ENCODE measurements at regions not wholly inside any gene's neighbourhood (a gene's known extent, or its start where the extent isn't known, plus 50 kb on each side); places are given as distances from the start of the nearest gene placed in this dataset.
"Not testable (repeated sequence)": the region's sequence is repeated elsewhere in the genome, so short reads cannot be mapped to it uniquely, and the experiment has no call there.

GRCh38 chr3:105979961-105980360 is 111.1 kb upstream of the CBLB start:
- 67% methylated on average over 3 of the region's 3 CpGs for WGBS

GRCh38 chr3:105982207-105982606 is 113.4 kb upstream of the CBLB start:
- DNase-seq (no peak), ATAC-seq (no peak)
- H3K4me1 ChIP-seq (ENCODE audit: control insufficient read depth, insufficient read depth, low read length): no peaks in the 10 kb centered on the region
- intact Hi-C loops (cut with DNase I): no loop called here
- WGBS: 98% methylated on average over 1 of the region's 1 CpG
- H3K27ac ChIP-seq (ENCODE audit: low read length): no peak overlapping the region
- no peaks in the 10 kb centered on the region for H3K9me3 ChIP-seq (ENCODE audit: control insufficient read depth, low read length)
- no peaks in the 10 kb centered on the region for H3K27me3 ChIP-seq (ENCODE audit: control insufficient read depth, insufficient read depth)
- H3K4me3 ChIP-seq (ENCODE audit: low read length): no peak overlapping the region

More at GRCh38 chr3:105979961-105980360, 111.1 kb upstream of the CBLB start:
- Histone ChIP-seq H3K4me1 (ENCODE audit: control insufficient read depth, insufficient read depth, low read length) (no peaks in the 10 kb centered on the region), H3K4me3 (ENCODE audit: low read length) (no peak overlapping the region), H3K27ac (ENCODE audit: low read length) (no peak overlapping the region), H3K9me3 (ENCODE audit: control insufficient read depth, low read length) (no peaks in the 10 kb centered on the region), H3K27me3 (ENCODE audit: control insufficient read depth, insufficient read depth) (no peaks in the 10 kb centered on the region)
- intact Hi-C loops (cut with DNase I): no loop called here
- no peak for DNase-seq
- no peak for ATAC-seq

- Histone ChIP-seq H3K4me3 (ENCODE audit: low read length) (no peak overlapping the region), H3K9me3 (ENCODE audit: control insufficient read depth, low read length) (no peaks in the 10 kb centered on the region), H3K27me3 (ENCODE audit: control insufficient read depth, insufficient read depth) (no peaks in the 10 kb centered on the region), H3K4me1 (ENCODE audit: control insufficient read depth, insufficient read depth, low read length) (no peaks in the 10 kb centered on the region), H3K27ac (ENCODE audit: low read length) (no peak overlapping the region)
- ATAC-seq (no peak), DNase-seq (no peak)
- 99% methylated on average over 1 of the region's 1 CpG for WGBS
- intact Hi-C loops (cut with DNase I): no loop called here
Measured at GRCh38 chr3:105984837-105985236, 116.0 kb upstream of the CBLB start.

DNA sequence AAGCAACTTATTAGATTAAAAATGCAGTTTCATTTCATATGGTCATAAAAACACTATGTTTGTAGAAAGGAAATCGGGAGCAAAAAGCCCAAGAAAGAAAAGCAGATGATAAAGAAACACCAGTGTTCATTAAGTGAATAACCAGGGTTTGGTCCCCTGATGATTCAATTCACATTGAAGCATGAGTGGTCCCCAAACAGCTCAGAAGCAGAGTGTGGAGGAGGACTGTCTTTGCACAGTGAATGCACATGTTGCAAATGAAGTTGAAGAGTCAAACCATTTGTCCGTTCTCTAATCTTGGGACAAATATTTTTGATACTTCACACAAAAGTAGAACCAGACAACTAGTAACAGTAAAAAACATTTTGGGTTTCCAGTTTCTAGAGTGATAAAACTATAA is 117.5 kb upstream of the CBLB start:
- intact Hi-C loops (cut with DNase I); H3K27me3 ChIP-seq (ENCODE audit: control insufficient read depth, insufficient read depth); ATAC-seq: not testable (repeated sequence)

DNA sequence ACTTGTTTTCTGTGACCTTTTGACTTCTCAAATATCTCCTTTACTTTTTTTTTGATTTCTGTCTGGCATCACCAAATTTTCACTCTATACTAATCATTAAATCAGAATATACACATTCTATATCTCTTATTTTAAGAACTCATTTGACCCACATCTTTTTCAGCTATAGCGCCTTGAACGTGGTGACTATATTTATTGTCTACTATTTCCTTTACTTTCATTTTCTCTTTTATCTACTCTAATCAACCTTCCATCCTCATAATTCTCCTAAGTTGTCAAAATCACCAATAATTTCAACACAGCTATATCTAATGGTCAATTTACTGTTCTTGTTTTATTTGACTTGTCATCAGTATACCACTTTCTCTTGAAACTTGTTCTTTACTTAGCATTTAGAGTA is 119.0 kb upstream of the CBLB start:
- ATAC-seq (no peak), DNase-seq (no peak)
- Histone ChIP-seq H3K27ac (ENCODE audit: low read length) (no peak overlapping the region), H3K27me3 (ENCODE audit: control insufficient read depth, insufficient read depth) (no peaks in the 10 kb centered on the region), H3K4me3 (ENCODE audit: low read length) (no peak overlapping the region), H3K4me1 (ENCODE audit: control insufficient read depth, insufficient read depth, low read length) (no peaks in the 10 kb centered on the region), H3K9me3 (ENCODE audit: control insufficient read depth, low read length) (no peaks in the 10 kb centered on the region)
- 83% methylated on average over 2 of the region's 2 CpGs for WGBS
- intact Hi-C loops (cut with DNase I): no loop called here

More for the DNA sequence above, 117.5 kb upstream of the CBLB start:
- H3K27ac ChIP-seq (ENCODE audit: low read length); H3K4me3 ChIP-seq (ENCODE audit: low read length); H3K4me1 ChIP-seq (ENCODE audit: control insufficient read depth, insufficient read depth, low read length); DNase-seq; H3K9me3 ChIP-seq (ENCODE audit: control insufficient read depth, low read length): not testable (repeated sequence)
- 81% methylated on average over 2 of the region's 2 CpGs for WGBS

GRCh38 chr3:105988540-105989212 is 119.9 kb upstream of the CBLB start:
- Histone ChIP-seq H3K4me1 (ENCODE audit: control insufficient read depth, insufficient read depth, low read length) (no peaks in the 10 kb centered on the region), H3K27ac (ENCODE audit: low read length) (no peak overlapping the region), H3K4me3 (ENCODE audit: low read length) (no peak overlapping the region), H3K9me3 (ENCODE audit: control insufficient read depth, low read length) (no peaks in the 10 kb centered on the region), H3K27me3 (ENCODE audit: control insufficient read depth, insufficient read depth) (no peaks in the 10 kb centered on the region)
- no peak for DNase-seq
- WGBS: 89% methylated on average over 3 of the region's 3 CpGs
- intact Hi-C loops (cut with DNase I): no loop called here
- no peak for ATAC-seq

GRCh38 chr3:105996781-105997180 is 128.0 kb upstream of the CBLB start:
- Histone ChIP-seq H3K4me1 (ENCODE audit: control insufficient read depth, insufficient read depth, low read length) (no peaks in the 10 kb centered on the region), H3K4me3 (ENCODE audit: low read length) (no peak overlapping the region), H3K9me3 (ENCODE audit: control insufficient read depth, low read length) (no peaks in the 10 kb centered on the region), H3K27me3 (ENCODE audit: control insufficient read depth, insufficient read depth) (no peaks in the 10 kb centered on the region), H3K27ac (ENCODE audit: low read length) (no peak overlapping the region)
- ATAC-seq (no peak), DNase-seq (no peak)
- 84% methylated on average over 4 of the region's 4 CpGs for WGBS
- intact Hi-C loops (cut with DNase I): no loop called here

DNA sequence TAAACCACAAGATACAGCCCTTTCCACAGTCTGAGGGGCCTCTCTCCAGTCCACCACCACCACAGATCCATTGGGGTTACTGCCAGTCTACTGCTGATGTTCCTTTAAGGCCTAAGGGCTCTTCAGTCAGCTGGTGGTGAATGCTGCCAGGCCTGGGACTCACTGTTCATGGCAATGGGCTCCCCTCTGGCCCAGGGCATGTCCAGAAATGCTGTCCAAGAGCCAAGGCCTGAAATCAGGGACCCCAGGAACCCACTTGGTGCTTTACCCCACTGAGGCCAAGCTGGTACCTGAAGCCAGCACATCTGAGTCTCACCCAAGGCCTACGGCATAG is 128.6 kb upstream of the CBLB start:
- peak in 2 of 3 donors; percentile 25 to 28 for DNase-seq
- Histone ChIP-seq H3K4me1 (ENCODE audit: control insufficient read depth, insufficient read depth, low read length) (no peaks in the 10 kb centered on the region), H3K27ac (ENCODE audit: low read length) (peak overlapping the region; percentile 53), H3K9me3 (ENCODE audit: control insufficient read depth, low read length) (no peaks in the 10 kb centered on the region), H3K27me3 (ENCODE audit: control insufficient read depth, insufficient read depth) (no peaks in the 10 kb centered on the region), H3K4me3 (ENCODE audit: low read length) (no peak overlapping the region)
- peak; percentile 32 to 38 for ATAC-seq
- intact Hi-C loops (cut with DNase I): no loop called here
- 84% methylated on average over 1 of the region's 1 CpG for WGBS

DNA sequence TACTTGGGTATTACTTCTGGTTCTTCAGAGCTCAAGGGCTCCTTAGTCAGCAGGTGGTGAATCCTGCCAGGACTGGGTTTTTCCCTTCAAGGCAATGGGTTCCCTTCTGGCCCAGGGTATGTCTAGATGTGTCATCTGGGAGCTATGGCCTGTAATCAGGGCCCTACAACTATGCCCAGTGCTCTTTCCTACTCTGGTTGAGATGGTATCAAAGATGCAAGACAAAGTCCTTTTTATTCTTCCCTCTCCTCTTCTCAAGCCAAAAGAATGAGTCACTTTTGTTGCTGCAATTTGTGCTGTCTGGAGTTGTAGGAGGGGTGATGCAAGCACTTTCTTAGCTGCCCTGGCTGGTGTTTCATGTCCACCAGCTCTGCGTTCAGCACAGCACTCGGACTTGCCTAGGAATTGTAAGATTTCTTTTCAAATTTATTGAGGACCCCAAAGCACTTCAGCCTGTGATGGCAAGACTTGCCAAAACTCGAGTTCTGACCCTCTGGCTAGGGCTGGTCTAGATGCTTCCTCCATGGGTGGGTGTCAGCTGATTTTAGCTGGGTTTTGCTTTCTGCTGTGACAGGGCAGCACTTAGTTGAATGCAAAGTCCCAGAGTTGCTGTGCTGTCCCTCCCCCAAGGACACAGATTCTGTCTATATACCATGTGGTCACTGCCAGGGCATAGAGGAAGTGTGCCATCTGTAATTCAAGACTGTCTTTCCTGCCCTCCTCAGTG is 129.2 kb upstream of the CBLB start:
- H3K9me3 ChIP-seq (ENCODE audit: control insufficient read depth, low read length): no peaks in the 10 kb centered on the region
- H3K4me1 ChIP-seq (ENCODE audit: control insufficient read depth, insufficient read depth, low read length): no peaks in the 10 kb centered on the region
- peak overlapping the region; percentile 61 for H3K27ac ChIP-seq (ENCODE audit: low read length)
- ATAC-seq: peak; percentile 93 to 95
- no peak overlapping the region for H3K4me3 ChIP-seq (ENCODE audit: low read length)
- intact Hi-C loops (cut with DNase I): no loop called here
- 52% methylated on average over 3 of the region's 3 CpGs for WGBS
- DNase-seq: peak; percentile 44 to 67 (median 45)
- H3K27me3 ChIP-seq (ENCODE audit: control insufficient read depth, insufficient read depth): no peaks in the 10 kb centered on the region

- no peaks in the 10 kb centered on the region for H3K27me3 ChIP-seq (ENCODE audit: control insufficient read depth, insufficient read depth)
- intact Hi-C loops (cut with DNase I): loop anchor here in 1 of 4 donors (10.0 kb wide), 1 partner anchor 125 kb away; no protein-coding TSS in a partner anchor
- H3K9me3 ChIP-seq (ENCODE audit: control insufficient read depth, low read length): no peaks in the 10 kb centered on the region
- H3K27ac ChIP-seq (ENCODE audit: low read length): no peak overlapping the region
- H3K4me3 ChIP-seq (ENCODE audit: low read length): no peak overlapping the region
- H3K4me1 ChIP-seq (ENCODE audit: control insufficient read depth, insufficient read depth, low read length): no peaks in the 10 kb centered on the region
- ATAC-seq (peak in 1 of 2 donors; percentile 25), DNase-seq (no peak)
Measured at GRCh38 chr3:105999856-106000255, 131.0 kb upstream of the CBLB start.

DNA sequence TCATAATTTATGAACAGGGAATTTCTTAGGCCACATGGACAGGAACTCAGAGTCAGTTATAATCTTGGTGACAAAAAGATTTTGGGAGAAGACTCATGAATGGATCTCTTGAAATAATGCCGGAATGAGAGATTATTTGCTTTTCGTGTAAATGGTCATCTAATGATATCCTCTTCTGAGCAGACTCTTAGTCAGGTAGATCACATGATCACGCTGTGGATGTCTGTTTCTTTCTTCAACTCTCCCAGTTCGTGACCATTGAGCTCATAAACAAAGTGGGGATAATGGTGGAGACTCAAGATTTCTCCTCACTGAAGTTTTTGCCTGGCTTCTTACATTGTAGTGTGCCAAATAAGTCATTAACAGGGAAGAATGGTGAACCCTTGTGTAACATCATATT is 133.1 kb upstream of the CBLB start:
- DNase-seq: no peak
- Histone ChIP-seq H3K9me3 (ENCODE audit: control insufficient read depth, low read length) (no peaks in the 10 kb centered on the region), H3K27me3 (ENCODE audit: control insufficient read depth, insufficient read depth) (no peaks in the 10 kb centered on the region), H3K4me1 (ENCODE audit: control insufficient read depth, insufficient read depth, low read length) (no peaks in the 10 kb centered on the region), H3K4me3 (ENCODE audit: low read length) (no peak overlapping the region), H3K27ac (ENCODE audit: low read length) (no peak overlapping the region)
- intact Hi-C loops (cut with DNase I): loop anchor here in 1 of 4 donors (10.0 kb wide), 1 partner anchor 127 kb away; no protein-coding TSS in a partner anchor
- no peak for ATAC-seq
- 98% methylated on average over 4 of the region's 4 CpGs for WGBS

Data from right cardiac atrium (tissue), 5 donors.